ENCODE measurements at regions not wholly inside any gene's neighbourhood (a gene's known extent, or its start where the extent isn't known, plus 50 kb on each side); places are given as distances from the start of the nearest gene placed in this dataset.

- TF ChIP-seq POLR2A (IDR thresholded peaks at IDR 0.05; ENCODE audit: borderline replicate concordance, extremely low read depth, insufficient read depth, insufficient read length) = no peak
- no peak for TF ChIP-seq CTCF (IDR thresholded peaks at IDR 0.05 in 2 of 3, conservative IDR thresholded peaks at IDR 0.05 in 1 of 3; ENCODE audit: borderline replicate concordance in 1 of 3, insufficient read depth in 1 of 3, low read depth in 2 of 3, low read length in 2 of 3)
- TF ChIP-seq POLR2AphosphoS5 (IDR thresholded peaks at IDR 0.05; ENCODE audit: low read depth, low read length) = no peak
- TF ChIP-seq MAX (IDR thresholded peaks at IDR 0.05) = no peak
Observed at GRCh38 chr4:35942092-35942491, 302.2 kb downstream of the ARAP2 start.

Data from HCT116 (cell line).